GM19023 (cell line): ENCODE measurements at regions not wholly inside any gene's neighbourhood (a gene's known extent, or its start where the extent isn't known, plus 50 kb on each side); places are given as distances from the start of the nearest gene placed in this dataset.

Source experiments
- ATAC-seq: cut with Tn5 transposase; IDR thresholded peaks from one replicate; pipeline ENCODE4 v1.9.1; 2021; ENCODE audit warnings: mild to moderate bottlenecking, moderate library complexity; ENCODE audit not compliant: unreplicated experiment

- ATAC-seq: no peak
These were observed 193.9 kb upstream of the TOPAZ1 start for GRCh38 chr3:44047796-44048195.

GRCh38 chr3:44048196-44048924 lies 193.3 kb upstream of the TOPAZ1 start:
- no peak for ATAC-seq

GRCh38 chr3:44048949-44049348 lies 192.7 kb upstream of the TOPAZ1 start:
- ATAC-seq: no peak

- no peak for ATAC-seq
These were observed 191.6 kb upstream of the TOPAZ1 start for GRCh38 chr3:44050101-44050500.

- ATAC-seq: no peak
These were observed 190.8 kb upstream of the TOPAZ1 start for GRCh38 chr3:44050867-44051266.

GRCh38 chr3:44055951-44056350 lies 185.7 kb upstream of the TOPAZ1 start:
- no peak for ATAC-seq

GRCh38 chr3:44056446-44057240 lies 185.0 kb upstream of the TOPAZ1 start:
- no peak for ATAC-seq

- peak; percentile 80 for ATAC-seq
These were observed 183.4 kb upstream of the TOPAZ1 start for GRCh38 chr3:44058022-44058867.

- ATAC-seq: peak; percentile 9
These were observed 182.8 kb upstream of the TOPAZ1 start for GRCh38 chr3:44058868-44059203.

- ATAC-seq: no peak
These were observed 181.5 kb upstream of the TOPAZ1 start for GRCh38 chr3:44060164-44060563.

- ATAC-seq: no peak
These were observed 180.4 kb upstream of the TOPAZ1 start for GRCh38 chr3:44061268-44061667.

- ATAC-seq: no peak
These were observed 179.7 kb upstream of the TOPAZ1 start for GRCh38 chr3:44061961-44062360.

- ATAC-seq: no peak
These were observed 176.2 kb upstream of the TOPAZ1 start for GRCh38 chr3:44065311-44066094.

- no peak for ATAC-seq
These were observed 174.9 kb upstream of the TOPAZ1 start for GRCh38 chr3:44066806-44067205.

GRCh38 chr3:44067431-44067830 lies 174.3 kb upstream of the TOPAZ1 start:
- no peak for ATAC-seq

GRCh38 chr3:44068753-44069152 lies 172.9 kb upstream of the TOPAZ1 start:
- ATAC-seq: no peak

GRCh38 chr3:44069276-44069675 lies 172.4 kb upstream of the TOPAZ1 start:
- no peak for ATAC-seq

GRCh38 chr3:44070841-44071546 lies 170.7 kb upstream of the TOPAZ1 start:
- ATAC-seq: no peak

- no peak for ATAC-seq
These were observed 168.8 kb upstream of the TOPAZ1 start for GRCh38 chr3:44072601-44073540.
